PC-9 (cell line): ENCODE measurements at regions not wholly inside any gene's neighbourhood (a gene's known extent, or its start where the extent isn't known, plus 50 kb on each side); places are given as distances from the start of the nearest gene placed in this dataset.

Source experiments
- EZH2 ChIP-seq: fragments of 200-600 bp; sonication (generic); IDR thresholded peaks from 2 replicates; pipeline ENCODE4 v1.8.0; 2017; ENCODE audit warnings: antibody characterized with exemption, low read depth
- TF ChIP-seq, protein P1 (sequence below): fragments of 200-600 bp; sonication (generic); conservative IDR thresholded peaks from 2 replicates; pipeline ENCODE4 v1.6.1; 2017; ENCODE audit warnings: mixed run types, antibody characterized with exemption, mild to moderate bottlenecking, moderate library complexity

DNA sequence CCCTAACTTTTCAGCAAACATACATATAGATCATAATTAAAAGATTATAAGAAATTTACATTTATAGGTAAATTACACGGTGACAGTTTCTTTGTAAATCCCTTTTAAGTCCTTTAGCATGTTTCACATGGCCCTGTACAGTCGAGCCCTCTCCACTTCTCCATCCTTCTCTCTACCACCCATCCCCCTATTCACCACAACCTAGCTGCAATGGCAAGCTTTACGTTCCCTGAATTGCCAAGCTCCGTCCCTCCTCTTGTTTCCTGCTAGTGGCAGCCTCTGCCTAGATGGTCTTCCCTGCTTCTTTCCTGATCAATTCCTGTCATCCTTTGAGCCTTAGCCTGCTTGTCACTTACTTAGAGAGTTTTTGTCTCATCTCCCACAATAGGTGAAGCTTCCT is 116.2 kb downstream of the TMA16 start:
- TF ChIP-seq, protein P1, sequence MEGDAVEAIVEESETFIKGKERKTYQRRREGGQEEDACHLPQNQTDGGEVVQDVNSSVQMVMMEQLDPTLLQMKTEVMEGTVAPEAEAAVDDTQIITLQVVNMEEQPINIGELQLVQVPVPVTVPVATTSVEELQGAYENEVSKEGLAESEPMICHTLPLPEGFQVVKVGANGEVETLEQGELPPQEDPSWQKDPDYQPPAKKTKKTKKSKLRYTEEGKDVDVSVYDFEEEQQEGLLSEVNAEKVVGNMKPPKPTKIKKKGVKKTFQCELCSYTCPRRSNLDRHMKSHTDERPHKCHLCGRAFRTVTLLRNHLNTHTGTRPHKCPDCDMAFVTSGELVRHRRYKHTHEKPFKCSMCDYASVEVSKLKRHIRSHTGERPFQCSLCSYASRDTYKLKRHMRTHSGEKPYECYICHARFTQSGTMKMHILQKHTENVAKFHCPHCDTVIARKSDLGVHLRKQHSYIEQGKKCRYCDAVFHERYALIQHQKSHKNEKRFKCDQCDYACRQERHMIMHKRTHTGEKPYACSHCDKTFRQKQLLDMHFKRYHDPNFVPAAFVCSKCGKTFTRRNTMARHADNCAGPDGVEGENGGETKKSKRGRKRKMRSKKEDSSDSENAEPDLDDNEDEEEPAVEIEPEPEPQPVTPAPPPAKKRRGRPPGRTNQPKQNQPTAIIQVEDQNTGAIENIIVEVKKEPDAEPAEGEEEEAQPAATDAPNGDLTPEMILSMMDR, result no peak
- TF ChIP-seq EZH2, result no peak
